HUDEP-2 (cell line): ENCODE measurements at regions not wholly inside any gene's neighbourhood (a gene's known extent, or its start where the extent isn't known, plus 50 kb on each side); places are given as distances from the start of the nearest gene placed in this dataset.
"Not testable (repeated sequence)": the region's sequence is repeated elsewhere in the genome, so short reads cannot be mapped to it uniquely, and the experiment has no call there.

Experiments
- DNase-seq, 76 experiments: peaks; one replicate each; lab custom pipeline; 2025; ENCODE audit not compliant: unreplicated experiment in 76 of 76; lab: John Stamatoyannopoulos, UW

- not testable (repeated sequence) for DNase-seq
These were observed 277.8 kb upstream of the ARHGAP42 start for GRCh38 chr11:100409267-100409666.

- no peak for DNase-seq
These were observed 267.6 kb upstream of the ARHGAP42 start for GRCh38 chr11:100419518-100419917.

GRCh38 chr11:100434821-100435641 is 252.1 kb upstream of the ARHGAP42 start:
- DNase-seq = no peak

GRCh38 chr11:100438376-100438775 is 248.7 kb upstream of the ARHGAP42 start:
- no peak for DNase-seq

- no peak for DNase-seq
These were observed 246.0 kb upstream of the ARHGAP42 start for GRCh38 chr11:100441086-100441485.

GRCh38 chr11:100442017-100442416 is 245.1 kb upstream of the ARHGAP42 start:
- DNase-seq = no peak

- no peak for DNase-seq
These were observed 241.8 kb upstream of the ARHGAP42 start for GRCh38 chr11:100445231-100445735.

- DNase-seq = not testable (repeated sequence)
These were observed 235.2 kb upstream of the ARHGAP42 start for GRCh38 chr11:100451801-100452460.

- no peak for DNase-seq
These were observed 227.3 kb upstream of the ARHGAP42 start for GRCh38 chr11:100459811-100460210.

- no peak for DNase-seq
These were observed 226.7 kb upstream of the ARHGAP42 start for GRCh38 chr11:100460426-100460825.

GRCh38 chr11:100467821-100468508 is 219.1 kb upstream of the ARHGAP42 start:
- DNase-seq = no peak

- DNase-seq = no peak
These were observed 217.3 kb upstream of the ARHGAP42 start for GRCh38 chr11:100469835-100470234.

GRCh38 chr11:100472727-100473389 is 214.2 kb upstream of the ARHGAP42 start:
- peak in 16 of 76 experiments; percentile 0 to 63 (median 14) for DNase-seq

- no peak for DNase-seq
These were observed 213.7 kb upstream of the ARHGAP42 start for GRCh38 chr11:100473390-100473740.

GRCh38 chr11:100484948-100485347 is 202.1 kb upstream of the ARHGAP42 start:
- DNase-seq = no peak

- DNase-seq = no peak
These were observed 188.3 kb upstream of the ARHGAP42 start for GRCh38 chr11:100498780-100499179.

GRCh38 chr11:100501450-100501849 is 185.6 kb upstream of the ARHGAP42 start:
- no peak for DNase-seq

GRCh38 chr11:100512475-100512874 is 174.6 kb upstream of the ARHGAP42 start:
- no peak for DNase-seq

- no peak for DNase-seq
These were observed 172.0 kb upstream of the ARHGAP42 start for GRCh38 chr11:100515087-100515486.

- no peak for DNase-seq
These were observed 161.9 kb upstream of the ARHGAP42 start for GRCh38 chr11:100525197-100525596.

- DNase-seq = peak in 7 of 76 experiments; percentile 0 to 33 (median 12)
These were observed 161.5 kb upstream of the ARHGAP42 start for GRCh38 chr11:100525635-100526034.
